ENCODE measurements at regions not wholly inside any gene's neighbourhood (a gene's known extent, or its start where the extent isn't known, plus 50 kb on each side); places are given as distances from the start of the nearest gene placed in this dataset.

- H3K36me3 ChIP-seq (replicated peaks in 1 of 2; ENCODE audit: control extremely low read depth in 1 of 2, control insufficient read depth in 1 of 2, extremely low read depth in 1 of 2, insufficient read depth in 2 of 2, low read length in 1 of 2), result no peaks in the 10 kb centered on the region
- Mint-ChIP-seq H3K4me3 (no peak overlapping the region), H3K4me1 (peaks cover 83% of the 10 kb centered on the region), H3K27me3 (peaks cover 9% of the 10 kb centered on the region), H3K9me3 (ENCODE audit: insufficient read depth) (no peaks in the 10 kb centered on the region), H3K27ac (peak overlapping the region; percentile 50)
- WGBS (ENCODE audit: insufficient coverage), result 90% methylated on average over 8 of the region's 13 CpGs
- ATAC-seq (ENCODE audit: low read depth), result no peak
- CTCF ChIA-PET, result interaction anchor here (1.5 kb wide), 1 partner anchor 109 kb away, joined by 3 read pairs; no protein-coding TSS in a partner anchor
- peaks cover 0 to 10% (median 0%) of the 10 kb centered on the region in 3 donors for H3K9me3 ChIP-seq (ENCODE audit: control extremely low read depth in 1 of 3, control insufficient read depth in 2 of 3, insufficient read depth in 1 of 3, low read length in 2 of 3)
- H3K4me3 ChIP-seq (ENCODE audit: control extremely low read depth in 1 of 5, extremely low read depth in 1 of 5, insufficient read depth in 1 of 5, low read depth in 2 of 5, low read length in 4 of 5), result no peak overlapping the region
- peaks cover 0 to 6% (median 2%) of the 10 kb centered on the region in 4 experiments for H3K27me3 ChIP-seq (replicated peaks in 1 of 4; ENCODE audit: control extremely low read depth in 1 of 4, control insufficient read depth in 3 of 4, insufficient read depth in 4 of 4, low read length in 3 of 4)
- H2AFZ ChIP-seq (ENCODE audit: insufficient read depth, low read depth, low read length, poor library complexity, severe bottlenecking), result no peak overlapping the region
- DNase-seq, result no peak
- H3K4me2 ChIP-seq (replicated peaks; ENCODE audit: low read depth, low read length, poor library complexity, severe bottlenecking), result peak overlapping the region; percentile 32
- TF ChIP-seq EZH2 (IDR thresholded peaks at IDR 0.05; ENCODE audit: borderline replicate concordance, insufficient read depth, low read depth, low read length, poor library complexity, severe bottlenecking), result no peak
- TF ChIP-seq, protein P1, sequence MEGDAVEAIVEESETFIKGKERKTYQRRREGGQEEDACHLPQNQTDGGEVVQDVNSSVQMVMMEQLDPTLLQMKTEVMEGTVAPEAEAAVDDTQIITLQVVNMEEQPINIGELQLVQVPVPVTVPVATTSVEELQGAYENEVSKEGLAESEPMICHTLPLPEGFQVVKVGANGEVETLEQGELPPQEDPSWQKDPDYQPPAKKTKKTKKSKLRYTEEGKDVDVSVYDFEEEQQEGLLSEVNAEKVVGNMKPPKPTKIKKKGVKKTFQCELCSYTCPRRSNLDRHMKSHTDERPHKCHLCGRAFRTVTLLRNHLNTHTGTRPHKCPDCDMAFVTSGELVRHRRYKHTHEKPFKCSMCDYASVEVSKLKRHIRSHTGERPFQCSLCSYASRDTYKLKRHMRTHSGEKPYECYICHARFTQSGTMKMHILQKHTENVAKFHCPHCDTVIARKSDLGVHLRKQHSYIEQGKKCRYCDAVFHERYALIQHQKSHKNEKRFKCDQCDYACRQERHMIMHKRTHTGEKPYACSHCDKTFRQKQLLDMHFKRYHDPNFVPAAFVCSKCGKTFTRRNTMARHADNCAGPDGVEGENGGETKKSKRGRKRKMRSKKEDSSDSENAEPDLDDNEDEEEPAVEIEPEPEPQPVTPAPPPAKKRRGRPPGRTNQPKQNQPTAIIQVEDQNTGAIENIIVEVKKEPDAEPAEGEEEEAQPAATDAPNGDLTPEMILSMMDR (IDR thresholded peaks at IDR 0.05), result no peak
- POLR2A ChIA-PET, result no interaction called here
- no peak overlapping the region for H3K9ac ChIP-seq (ENCODE audit: low read length)
- no peaks in the 10 kb centered on the region for H3K79me2 ChIP-seq (ENCODE audit: control insufficient read depth, insufficient read depth, low read length)
- peak overlapping the region in 1 of 2 donors; percentile 55 for H3K27ac ChIP-seq (ENCODE audit: low read length in 2 of 2)
- H3K4me1 ChIP-seq (ENCODE audit: control insufficient read depth in 2 of 2, insufficient read depth in 2 of 2, low read length in 2 of 2), result peaks cover 97% of the 10 kb centered on the region in 2 donors
- H4K20me1 ChIP-seq (ENCODE audit: control insufficient read depth, insufficient read depth, low read length, poor library complexity, severe bottlenecking), result no peaks in the 10 kb centered on the region
- intact Hi-C loops (cut with micrococcal nuclease), result no loop called here
Measured at GRCh38 chr20:51096582-51097267, 73.8 kb upstream of the KCNG1 start.
